Right kidney (tissue), 1 donor: ENCODE measurements at regions not wholly inside any gene's neighbourhood (a gene's known extent, or its start where the extent isn't known, plus 50 kb on each side); places are given as distances from the start of the nearest gene placed in this dataset.

Experiments
- DNase-seq: peaks from one replicate; pipeline ENCODE4 v3.0.0-alpha.2; 2016

GRCh38 chr13:44259045-44260027 lies 114.3 kb upstream of the SERP2 start:
- no peak for DNase-seq

- no peak for DNase-seq
Measured at GRCh38 chr13:44260336-44260735, 113.3 kb upstream of the SERP2 start.

GRCh38 chr13:44263751-44264620 lies 109.6 kb upstream of the SERP2 start:
- no peak for DNase-seq

GRCh38 chr13:44266305-44266704 lies 107.3 kb upstream of the SERP2 start:
- no peak for DNase-seq

- DNase-seq, result no peak
Measured at GRCh38 chr13:44266772-44267171, 106.9 kb upstream of the SERP2 start.

GRCh38 chr13:44267203-44267602 lies 106.4 kb upstream of the SERP2 start:
- no peak for DNase-seq

GRCh38 chr13:44267980-44268379 lies 105.6 kb upstream of the SERP2 start:
- no peak for DNase-seq

- DNase-seq, result no peak
Measured at GRCh38 chr13:44268980-44269379, 104.6 kb upstream of the SERP2 start.

- no peak for DNase-seq
Measured at GRCh38 chr13:44270150-44270549, 103.5 kb upstream of the SERP2 start.

GRCh38 chr13:44271031-44271455 lies 102.6 kb upstream of the SERP2 start:
- DNase-seq, result no peak

- no peak for DNase-seq
Measured at GRCh38 chr13:44271473-44271872, 102.2 kb upstream of the SERP2 start.

- no peak for DNase-seq
Measured at GRCh38 chr13:44271915-44272341, 101.7 kb upstream of the SERP2 start.

- no peak for DNase-seq
Measured at GRCh38 chr13:44272692-44273091, 100.9 kb upstream of the SERP2 start.

- DNase-seq, result no peak
Measured at GRCh38 chr13:44273216-44273615, 100.4 kb upstream of the SERP2 start.

GRCh38 chr13:44273991-44274770 lies 99.4 kb upstream of the SERP2 start:
- DNase-seq, result no peak

- no peak for DNase-seq
Measured at GRCh38 chr13:44274771-44275205, 98.8 kb upstream of the SERP2 start.

- DNase-seq, result no peak
Measured at GRCh38 chr13:44275381-44275780, 98.2 kb upstream of the SERP2 start.

GRCh38 chr13:44276061-44276460 lies 97.6 kb upstream of the SERP2 start:
- no peak for DNase-seq

- no peak for DNase-seq
Measured at GRCh38 chr13:44277459-44277858, 96.2 kb upstream of the SERP2 start.

GRCh38 chr13:44278166-44278565 lies 95.5 kb upstream of the SERP2 start:
- no peak for DNase-seq

GRCh38 chr13:44280456-44280855 lies 93.2 kb upstream of the SERP2 start:
- DNase-seq, result no peak
